OCI-LY1 (cell line): ENCODE measurements at regions not wholly inside any gene's neighbourhood (a gene's known extent, or its start where the extent isn't known, plus 50 kb on each side); places are given as distances from the start of the nearest gene placed in this dataset.

Source experiments
- H2AFZ ChIP-seq: fragments of 200-600 bp; sonication (generic), shearing (Covaris generic); 2 replicates; pipeline ENCODE4 v1.6.0; 2014; ENCODE audit warnings: antibody characterized with exemption, mild to moderate bottlenecking, low read length
- H3F3A ChIP-seq: fragments of 200-600 bp; sonication (generic), shearing (Covaris generic); 2 replicates; pipeline ENCODE4 v1.6.0; 2014; ENCODE audit warnings: mild to moderate bottlenecking, antibody characterized with exemption, low read length, moderate library complexity; ENCODE audit not compliant: insufficient read depth
- H3K27ac ChIP-seq: fragments of 200-600 bp; sonication (generic); 2 replicates; pipeline ENCODE4 v1.5.1; 2014; ENCODE audit warnings: low read length, mixed run types, mild to moderate bottlenecking, low read depth; ENCODE audit not compliant: poor library complexity, severe bottlenecking
- H3K27me3 ChIP-seq: fragments of 200-600 bp; sonication (generic); 2 replicates; pipeline ENCODE4 v1.6.0; 2014; ENCODE audit warnings: antibody characterized with exemption, mild to moderate bottlenecking, low read length, moderate library complexity; ENCODE audit not compliant: insufficient read depth
- H3K36me3 ChIP-seq: fragments of 200-600 bp; sonication (generic); 2 replicates; pipeline ENCODE4 v1.6.1; 2014; ENCODE audit warnings: mild to moderate bottlenecking, antibody characterized with exemption, low read length, moderate library complexity, mixed read lengths; ENCODE audit not compliant: insufficient read depth
- H3K4me1 ChIP-seq: fragments of 200-600 bp; sonication (generic); 2 replicates; pipeline ENCODE4 v1.5.1; 2014; ENCODE audit warnings: mild to moderate bottlenecking, low read length, moderate library complexity; ENCODE audit not compliant: insufficient read depth, severe bottlenecking
- H3K4me2 ChIP-seq: fragments of 200-600 bp; sonication (generic), shearing (Covaris generic); 2 replicates; pipeline ENCODE4 v1.6.1; 2014; ENCODE audit warnings: low read length
- H3K4me3 ChIP-seq: fragments of 200-600 bp; sonication (generic); 2 replicates; pipeline ENCODE4 v1.5.1; 2014; ENCODE audit warnings: low read length, low read depth, mild to moderate bottlenecking, mixed read lengths; ENCODE audit not compliant: poor library complexity, severe bottlenecking
- H3K79me2 ChIP-seq: fragments of 200-600 bp; shearing (Covaris generic); 2 replicates; pipeline ENCODE4 v1.6.1; 2016; ENCODE audit warnings: mixed run types, low read length, mixed read lengths; ENCODE audit not compliant: insufficient read depth
- H3K9ac ChIP-seq: fragments of 200-600 bp; sonication (generic), shearing (Covaris generic); 2 replicates; pipeline ENCODE4 v1.6.1; 2014; ENCODE audit warnings: mild to moderate bottlenecking, low read length, mixed read lengths
- H3K9me2 ChIP-seq: fragments of 200-600 bp; sonication (generic), shearing (Covaris generic); 2 replicates; pipeline ENCODE4 v1.6.1; 2014; ENCODE audit warnings: low read depth, mild to moderate bottlenecking, low read length, mixed read lengths
- H3K9me3 ChIP-seq: fragments of 200-600 bp; shearing (Covaris generic); 2 replicates; pipeline ENCODE4 v1.6.1; 2014; ENCODE audit warnings: low read length, mixed read lengths
- H4K20me1 ChIP-seq: fragments of 200-600 bp; sonication (generic), shearing (Covaris generic); 2 replicates; pipeline ENCODE4 v1.6.0; 2016; ENCODE audit warnings: mild to moderate bottlenecking, low read length; ENCODE audit not compliant: insufficient read depth
- EZH2 ChIP-seq: fragments of 200-600 bp; sonication (generic), shearing (Covaris generic); IDR thresholded peaks from 2 replicates; pipeline ENCODE4 v1.8.0; 2017; ENCODE audit warnings: borderline replicate concordance, mixed run types, mild to moderate bottlenecking, antibody characterized with exemption, low read length, moderate library complexity, mixed read lengths
- TF ChIP-seq, protein P1 (sequence below): fragments of 200-600 bp; sonication (generic), shearing (Covaris generic); IDR thresholded peaks from 2 replicates; pipeline ENCODE4 v1.5.1; 2017; ENCODE audit warnings: mild to moderate bottlenecking, antibody characterized with exemption, low read length, moderate library complexity, mixed read lengths

DNA sequence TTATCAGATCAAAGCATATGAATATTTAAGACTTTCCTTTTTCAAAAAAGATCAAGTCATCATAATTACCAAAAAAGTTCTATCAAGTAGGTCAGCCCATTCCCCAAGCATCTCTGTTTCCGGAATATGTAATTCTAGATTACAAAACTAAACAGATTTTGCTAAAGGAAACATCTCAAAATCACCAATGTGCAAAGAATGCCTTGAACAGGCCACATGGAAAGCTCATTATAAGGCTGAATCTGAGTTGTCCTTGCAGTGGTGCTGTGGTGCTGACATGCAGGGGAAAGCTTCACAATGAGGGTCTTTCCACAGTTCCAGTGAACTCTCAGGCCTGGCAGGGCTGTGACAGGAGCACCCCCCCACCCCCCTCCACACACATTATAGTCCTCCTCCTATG is 240.9 kb downstream of the OMA1 start:
- no peaks in the 10 kb centered on the region for H3K9me2 ChIP-seq
- no peaks in the 10 kb centered on the region for H3K4me1 ChIP-seq
- H3K27me3 ChIP-seq = no peaks in the 10 kb centered on the region
- H3K27ac ChIP-seq = no peak overlapping the region
- no peak overlapping the region for H3K4me2 ChIP-seq
- H3K9me3 ChIP-seq = no peaks in the 10 kb centered on the region
- H2AFZ ChIP-seq = no peak overlapping the region
- H3K4me3 ChIP-seq = no peak overlapping the region
- no peak overlapping the region for H3K9ac ChIP-seq
- H3K36me3 ChIP-seq = no peaks in the 10 kb centered on the region
- TF ChIP-seq, protein P1, sequence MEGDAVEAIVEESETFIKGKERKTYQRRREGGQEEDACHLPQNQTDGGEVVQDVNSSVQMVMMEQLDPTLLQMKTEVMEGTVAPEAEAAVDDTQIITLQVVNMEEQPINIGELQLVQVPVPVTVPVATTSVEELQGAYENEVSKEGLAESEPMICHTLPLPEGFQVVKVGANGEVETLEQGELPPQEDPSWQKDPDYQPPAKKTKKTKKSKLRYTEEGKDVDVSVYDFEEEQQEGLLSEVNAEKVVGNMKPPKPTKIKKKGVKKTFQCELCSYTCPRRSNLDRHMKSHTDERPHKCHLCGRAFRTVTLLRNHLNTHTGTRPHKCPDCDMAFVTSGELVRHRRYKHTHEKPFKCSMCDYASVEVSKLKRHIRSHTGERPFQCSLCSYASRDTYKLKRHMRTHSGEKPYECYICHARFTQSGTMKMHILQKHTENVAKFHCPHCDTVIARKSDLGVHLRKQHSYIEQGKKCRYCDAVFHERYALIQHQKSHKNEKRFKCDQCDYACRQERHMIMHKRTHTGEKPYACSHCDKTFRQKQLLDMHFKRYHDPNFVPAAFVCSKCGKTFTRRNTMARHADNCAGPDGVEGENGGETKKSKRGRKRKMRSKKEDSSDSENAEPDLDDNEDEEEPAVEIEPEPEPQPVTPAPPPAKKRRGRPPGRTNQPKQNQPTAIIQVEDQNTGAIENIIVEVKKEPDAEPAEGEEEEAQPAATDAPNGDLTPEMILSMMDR = no peak
- TF ChIP-seq EZH2 = no peak
- H3F3A ChIP-seq = no peaks in the 10 kb centered on the region
- H3K79me2 ChIP-seq = no peaks in the 10 kb centered on the region
- no peaks in the 10 kb centered on the region for H4K20me1 ChIP-seq

DNA sequence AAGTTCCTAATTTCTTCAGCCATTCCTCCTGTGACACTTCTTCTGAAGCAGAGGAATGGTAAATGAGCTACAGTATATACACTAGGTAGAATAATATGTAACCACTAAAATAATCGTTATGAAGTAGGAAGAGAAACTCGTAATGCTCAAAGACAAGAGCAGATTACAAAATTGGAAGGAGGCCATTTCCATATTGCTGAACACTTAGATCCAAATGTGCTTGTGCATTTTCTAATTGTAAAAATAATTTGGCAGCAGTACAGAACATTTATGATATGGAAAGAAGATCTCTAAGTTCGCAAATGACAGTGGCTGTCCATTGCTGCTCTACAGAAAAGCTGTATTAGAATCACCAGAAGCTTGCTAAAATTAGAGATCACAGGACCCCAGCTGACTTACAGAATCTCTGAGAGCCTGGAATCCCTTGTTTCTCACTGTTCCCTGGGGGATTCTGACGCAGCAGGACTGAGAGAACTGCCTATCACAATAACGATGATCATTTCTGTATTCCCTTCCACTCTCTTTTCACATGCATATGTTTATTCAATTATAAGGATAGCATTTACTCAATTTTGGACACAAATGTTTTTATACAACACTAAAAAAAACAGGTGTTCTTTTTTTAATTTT is 242.1 kb downstream of the OMA1 start:
- no peak overlapping the region for H3K4me3 ChIP-seq
- H3K36me3 ChIP-seq = no peaks in the 10 kb centered on the region
- H2AFZ ChIP-seq = no peak overlapping the region
- H3K4me1 ChIP-seq = no peaks in the 10 kb centered on the region
- no peaks in the 10 kb centered on the region for H3K9me3 ChIP-seq
- H3K27ac ChIP-seq = no peak overlapping the region
- H3K79me2 ChIP-seq = no peaks in the 10 kb centered on the region
- no peaks in the 10 kb centered on the region for H3K9me2 ChIP-seq
- H3K4me2 ChIP-seq = no peak overlapping the region
- H4K20me1 ChIP-seq = no peaks in the 10 kb centered on the region
- H3F3A ChIP-seq = no peaks in the 10 kb centered on the region
- no peaks in the 10 kb centered on the region for H3K27me3 ChIP-seq
- H3K9ac ChIP-seq = no peak overlapping the region
- no peak for TF ChIP-seq EZH2
- TF ChIP-seq, protein P1 = no peak

DNA sequence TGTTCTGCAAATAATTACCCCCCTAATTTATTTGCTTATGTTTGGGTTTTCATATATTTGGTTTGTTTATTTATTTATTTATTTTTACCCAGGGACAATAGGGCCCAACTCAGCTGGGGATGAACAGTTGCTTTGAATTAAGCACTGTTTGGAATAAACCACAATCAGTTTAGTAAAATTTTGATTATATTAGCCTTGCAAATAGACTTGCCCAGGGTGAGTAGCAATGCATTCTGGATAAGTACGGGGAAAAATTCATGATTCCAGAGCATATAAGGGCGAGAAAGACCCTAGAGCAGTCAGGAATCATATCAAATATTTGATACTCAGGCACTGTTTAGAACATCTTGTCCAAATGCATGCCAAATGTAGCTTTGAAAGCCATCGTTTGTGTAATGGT is 242.7 kb downstream of the OMA1 start:
- Histone ChIP-seq H3K36me3 (no peaks in the 10 kb centered on the region), H3F3A (no peaks in the 10 kb centered on the region), H3K9me3 (no peaks in the 10 kb centered on the region), H3K4me2 (no peak overlapping the region), H3K9me2 (no peaks in the 10 kb centered on the region), H3K4me1 (no peaks in the 10 kb centered on the region), H3K9ac (no peak overlapping the region), H3K79me2 (no peaks in the 10 kb centered on the region), H3K4me3 (no peak overlapping the region), H3K27me3 (no peaks in the 10 kb centered on the region), H2AFZ (no peak overlapping the region), H4K20me1 (no peaks in the 10 kb centered on the region), H3K27ac (no peak overlapping the region)
- TF ChIP-seq, protein P1 = no peak
- TF ChIP-seq EZH2 = no peak
